Lung (tissue), 11 donors: ENCODE measurements at regions not wholly inside any gene's neighbourhood (a gene's known extent, or its start where the extent isn't known, plus 50 kb on each side); places are given as distances from the start of the nearest gene placed in this dataset.

Source experiments
- ATAC-seq: fragments of 200-7000 bp; cut with Tn5 transposase; one replicate; pipeline ENCODE4 v1.9.1; 2020; ENCODE audit warnings: moderate number of reproducible peaks; ENCODE audit not compliant: insufficient read depth, low FRiP score
- DNase-seq, 3 donors: peaks; one replicate each; pipeline ENCODE4 v3.0.0-alpha.2; 2013 to 2017
- H3K27ac ChIP-seq, 2 donors: one replicate each; pipeline ENCODE4 v1.5.1; 2013; ENCODE audit warnings: mild to moderate bottlenecking in 2 of 2, moderate library complexity in 2 of 2, control low read depth in 1 of 2, inconsistent platforms in 1 of 2, low read depth in 1 of 2, low read length in 1 of 2
- H3K27me3 ChIP-seq, 3 donors: one replicate each; pipeline ENCODE4 v1.5.1; 2013; ENCODE audit warnings: low read length in 2 of 3; ENCODE audit not compliant: control insufficient read depth in 3 of 3, insufficient read depth in 3 of 3
- H3K36me3 ChIP-seq, 4 donors: one replicate each; pipeline ENCODE4 v1.5.1; 2013; ENCODE audit warnings: low read length in 4 of 4, mild to moderate bottlenecking in 1 of 4, moderate library complexity in 1 of 4; ENCODE audit not compliant: control insufficient read depth in 4 of 4, insufficient read depth in 4 of 4
- H3K4me1 ChIP-seq, 5 donors: one replicate each; pipeline ENCODE4 v1.5.1; 2013; ENCODE audit warnings: low read length in 5 of 5, mild to moderate bottlenecking in 2 of 5, moderate library complexity in 1 of 5; ENCODE audit not compliant: control insufficient read depth in 5 of 5, insufficient read depth in 5 of 5
- H3K4me3 ChIP-seq: one replicate; pipeline ENCODE4 v1.5.1; 2013; ENCODE audit warnings: mild to moderate bottlenecking, control low read depth, moderate library complexity
- H3K9ac ChIP-seq, 2 donors: one replicate each; pipeline ENCODE4 v1.5.1; 2013; ENCODE audit warnings: low read length in 2 of 2, control low read depth in 1 of 2; ENCODE audit not compliant: insufficient read depth in 1 of 2
- H3K9me3 ChIP-seq, 4 donors: one replicate each; pipeline ENCODE4 v1.5.1; 2013; ENCODE audit warnings: low read length in 3 of 4, mild to moderate bottlenecking in 1 of 4, moderate library complexity in 1 of 4; ENCODE audit not compliant: control insufficient read depth in 4 of 4, insufficient read depth in 3 of 4
- WGBS, 2 donors: extraction: QIAGEN DNeasy Blood & Tissue Kit; methylation state at CpG; one replicate each; pipeline ENCODE4 v1.1.7; 2013; 5-methylcytosine and 5-hydroxymethylcytosine counted together
- TF ChIP-seq, protein P1 (sequence below): IDR thresholded peaks from 2 replicates; pipeline ENCODE4 v1.5.1; 2012; ENCODE audit warnings: mild to moderate bottlenecking; ENCODE audit errors: control extremely low read depth, extremely low read depth
- donor health status: control.
- donor health status: control.
- donor health status: Bipolar disorder and iron deficiency.
- donor health status: healthy.
- donor health status: DM: yes; HTN: yes; CAD: no.

DNA sequence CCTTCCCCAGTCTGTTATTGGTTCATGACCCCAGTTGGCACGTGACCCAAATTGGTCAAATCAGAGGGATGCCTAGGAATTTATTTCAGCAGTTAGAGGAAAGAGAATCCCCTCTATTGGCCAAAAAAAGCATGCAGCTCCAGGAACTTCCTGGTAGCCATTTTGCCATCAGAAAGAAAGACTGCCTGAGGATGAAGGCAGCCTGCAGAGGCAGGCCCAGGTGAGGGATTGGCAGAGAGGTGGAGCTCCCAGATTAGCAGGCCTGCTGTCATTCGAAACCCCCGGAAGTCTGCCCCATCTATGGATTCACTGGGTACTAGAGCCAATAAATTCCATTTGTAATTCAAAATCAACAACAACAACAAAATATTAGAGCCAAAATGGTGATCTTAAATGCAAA is 207.6 kb downstream of the CWF19L2 start:
- H3K9ac ChIP-seq: no peak overlapping the region
- H3K27ac ChIP-seq: no peak overlapping the region
- TF ChIP-seq, protein P1, sequence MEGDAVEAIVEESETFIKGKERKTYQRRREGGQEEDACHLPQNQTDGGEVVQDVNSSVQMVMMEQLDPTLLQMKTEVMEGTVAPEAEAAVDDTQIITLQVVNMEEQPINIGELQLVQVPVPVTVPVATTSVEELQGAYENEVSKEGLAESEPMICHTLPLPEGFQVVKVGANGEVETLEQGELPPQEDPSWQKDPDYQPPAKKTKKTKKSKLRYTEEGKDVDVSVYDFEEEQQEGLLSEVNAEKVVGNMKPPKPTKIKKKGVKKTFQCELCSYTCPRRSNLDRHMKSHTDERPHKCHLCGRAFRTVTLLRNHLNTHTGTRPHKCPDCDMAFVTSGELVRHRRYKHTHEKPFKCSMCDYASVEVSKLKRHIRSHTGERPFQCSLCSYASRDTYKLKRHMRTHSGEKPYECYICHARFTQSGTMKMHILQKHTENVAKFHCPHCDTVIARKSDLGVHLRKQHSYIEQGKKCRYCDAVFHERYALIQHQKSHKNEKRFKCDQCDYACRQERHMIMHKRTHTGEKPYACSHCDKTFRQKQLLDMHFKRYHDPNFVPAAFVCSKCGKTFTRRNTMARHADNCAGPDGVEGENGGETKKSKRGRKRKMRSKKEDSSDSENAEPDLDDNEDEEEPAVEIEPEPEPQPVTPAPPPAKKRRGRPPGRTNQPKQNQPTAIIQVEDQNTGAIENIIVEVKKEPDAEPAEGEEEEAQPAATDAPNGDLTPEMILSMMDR: no peak
- 87 to 89% methylated on average over 3 of the region's 3 CpGs for WGBS, 2 donors
- H3K9me3 ChIP-seq: no peaks in the 10 kb centered on the region
- DNase-seq (no peak), ATAC-seq (no peak)
- no peaks in the 10 kb centered on the region for H3K36me3 ChIP-seq
- H3K4me1 ChIP-seq: no peaks in the 10 kb centered on the region
- no peaks in the 10 kb centered on the region for H3K27me3 ChIP-seq
- no peak overlapping the region for H3K4me3 ChIP-seq

DNA sequence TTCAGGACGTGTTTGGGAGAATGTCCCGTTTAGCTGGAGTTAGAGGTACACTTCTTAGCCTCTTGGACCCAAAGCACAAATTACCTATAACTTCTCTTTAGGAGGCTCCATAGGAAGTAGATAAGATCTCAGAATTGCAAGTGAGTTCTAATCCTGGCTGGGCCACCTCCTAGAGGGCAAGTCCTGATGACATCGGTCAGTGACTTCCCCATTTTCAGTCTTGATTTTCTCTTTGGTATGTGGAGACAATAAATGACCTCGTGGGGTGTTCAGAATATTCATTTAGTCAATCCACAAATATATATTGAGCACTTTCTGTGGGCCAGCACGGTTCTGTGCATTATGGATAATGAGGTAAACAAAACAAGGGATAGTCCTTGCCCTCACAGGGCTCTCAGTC is 208.6 kb downstream of the CWF19L2 start:
- no peak overlapping the region for H3K27ac ChIP-seq
- H3K36me3 ChIP-seq: no peaks in the 10 kb centered on the region
- no peak for ATAC-seq
- H3K27me3 ChIP-seq: no peaks in the 10 kb centered on the region
- no peaks in the 10 kb centered on the region for H3K4me1 ChIP-seq
- no peaks in the 10 kb centered on the region for H3K9me3 ChIP-seq
- DNase-seq: no peak
- no peak overlapping the region for H3K9ac ChIP-seq
- WGBS, 2 donors: 81% methylated on average over 5 of the region's 5 CpGs
- H3K4me3 ChIP-seq: no peak overlapping the region
- TF ChIP-seq, protein P1: no peak

DNA sequence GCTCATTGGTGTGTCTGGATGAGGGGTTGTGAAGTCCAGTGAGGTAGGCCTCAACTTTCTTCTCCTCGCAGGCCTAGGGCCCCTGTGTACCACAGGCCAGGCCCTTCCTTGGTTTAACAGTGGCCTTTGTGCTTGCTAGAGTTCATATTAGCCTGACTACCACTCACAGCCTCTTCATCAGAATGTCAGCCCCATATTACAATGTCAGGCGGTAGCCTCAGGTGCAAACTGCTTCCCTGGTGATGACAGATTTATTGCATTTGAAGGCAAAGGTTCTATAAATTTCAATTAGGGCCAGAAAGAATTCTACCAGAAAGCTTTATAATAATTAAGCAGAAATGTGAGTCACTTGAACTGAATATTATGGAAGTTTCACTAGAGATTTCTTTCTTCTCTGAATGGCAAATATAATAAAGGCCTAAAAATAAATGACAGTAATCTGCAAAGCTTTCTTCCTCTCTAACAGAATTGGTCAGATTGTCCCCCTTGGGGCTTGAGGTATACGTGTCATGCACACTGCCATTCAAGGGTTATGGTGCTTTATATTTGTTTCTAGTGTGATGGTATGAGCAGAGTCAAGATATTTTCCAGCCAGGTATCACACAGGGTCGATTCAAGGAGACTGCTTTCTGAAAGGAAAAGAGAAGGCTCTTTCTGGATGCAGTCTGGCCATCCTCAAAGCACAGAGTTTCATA is 210.3 kb downstream of the CWF19L2 start:
- Histone ChIP-seq H3K27me3 (no peaks in the 10 kb centered on the region), H3K27ac (no peak overlapping the region), H3K4me1 (no peaks in the 10 kb centered on the region), H3K9ac (no peak overlapping the region), H3K9me3 (no peaks in the 10 kb centered on the region), H3K36me3 (no peaks in the 10 kb centered on the region), H3K4me3 (no peak overlapping the region)
- ATAC-seq (no peak), DNase-seq (no peak)
- TF ChIP-seq, protein P1: no peak
- WGBS, 2 donors: 77 to 81% methylated on average over 4 of the region's 4 CpGs

DNA sequence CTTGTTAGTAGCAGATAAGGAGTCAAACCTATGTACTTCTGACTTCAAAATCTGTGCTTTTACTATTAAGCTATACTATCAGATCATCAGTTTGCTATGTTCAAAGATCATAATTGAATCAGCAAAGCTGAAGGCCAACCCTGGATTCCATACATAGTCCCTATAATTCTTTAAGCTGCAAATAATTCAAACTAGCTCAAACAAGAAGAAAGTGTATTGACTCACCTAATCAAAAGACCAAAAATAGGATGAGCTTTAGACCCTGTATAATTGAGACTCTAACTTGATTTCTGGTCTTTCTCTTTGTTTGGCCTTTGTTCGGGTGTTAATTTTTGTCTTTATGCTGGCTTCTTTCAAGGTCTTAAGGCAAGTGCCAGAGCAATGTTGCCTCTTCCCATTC is 213.7 kb downstream of the CWF19L2 start:
- no peaks in the 10 kb centered on the region for H3K36me3 ChIP-seq

More for the DNA sequence above, 213.7 kb downstream of the CWF19L2 start:
- no peak overlapping the region for H3K27ac ChIP-seq
- no peak for DNase-seq
- TF ChIP-seq, protein P1: no peak
- H3K9ac ChIP-seq: no peak overlapping the region
- no peaks in the 10 kb centered on the region for H3K4me1 ChIP-seq
- no peak for ATAC-seq
- H3K9me3 ChIP-seq: no peaks in the 10 kb centered on the region
- 93 to 98% methylated on average over 1 of the region's 1 CpG for whole genome bisulfite sequencing, 2 donors
- H3K27me3 ChIP-seq: no peaks in the 10 kb centered on the region
- no peak overlapping the region for H3K4me3 ChIP-seq
